NCI-H460 (cell line): ENCODE measurements at regions not wholly inside any gene's neighbourhood (a gene's known extent, or its start where the extent isn't known, plus 50 kb on each side); places are given as distances from the start of the nearest gene placed in this dataset.

ENCODE experiments used
- DNase-seq: peaks from one replicate; pipeline ENCODE4 v3.0.0-alpha.2; 2016; ENCODE audit warnings: low read depth; ENCODE audit errors: extremely low read depth

GRCh38 chr19:30718707-30719106 is 346.5 kb downstream of the ZNF536 start:
- no peak for DNase-seq

GRCh38 chr19:30718014-30718413 is 345.8 kb downstream of the ZNF536 start:
- no peak for DNase-seq

GRCh38 chr19:30717381-30717780 is 345.2 kb downstream of the ZNF536 start:
- DNase-seq, result no peak

- no peak for DNase-seq
Observed at GRCh38 chr19:30712431-30713337, 340.5 kb downstream of the ZNF536 start.

- DNase-seq, result no peak
Observed at GRCh38 chr19:30711826-30712225, 339.6 kb downstream of the ZNF536 start.

- DNase-seq, result no peak
Observed at GRCh38 chr19:30711296-30711695, 339.1 kb downstream of the ZNF536 start.

GRCh38 chr19:30710721-30711120 is 338.5 kb downstream of the ZNF536 start:
- DNase-seq, result no peak

GRCh38 chr19:30708416-30709178 is 336.4 kb downstream of the ZNF536 start:
- DNase-seq, result no peak

GRCh38 chr19:30704771-30705330 is 332.7 kb downstream of the ZNF536 start:
- DNase-seq, result no peak

GRCh38 chr19:30703645-30704044 is 331.5 kb downstream of the ZNF536 start:
- no peak for DNase-seq

GRCh38 chr19:30701178-30701577 is 329.0 kb downstream of the ZNF536 start:
- DNase-seq, result no peak

- no peak for DNase-seq
Observed at GRCh38 chr19:30699871-30700280, 327.7 kb downstream of the ZNF536 start.

GRCh38 chr19:30696514-30696913 is 324.3 kb downstream of the ZNF536 start:
- no peak for DNase-seq

GRCh38 chr19:30695171-30695875 is 323.1 kb downstream of the ZNF536 start:
- no peak for DNase-seq

- DNase-seq, result no peak
Observed at GRCh38 chr19:30694156-30694755, 322.1 kb downstream of the ZNF536 start.

GRCh38 chr19:30692879-30693503 is 320.8 kb downstream of the ZNF536 start:
- DNase-seq, result no peak

- no peak for DNase-seq
Observed at GRCh38 chr19:30692181-30692811, 320.1 kb downstream of the ZNF536 start.

GRCh38 chr19:30691819-30692166 is 319.6 kb downstream of the ZNF536 start:
- DNase-seq, result no peak

- no peak for DNase-seq
Observed at GRCh38 chr19:30690935-30691818, 319.0 kb downstream of the ZNF536 start.
